ENCODE measurements at regions not wholly inside any gene's neighbourhood (a gene's known extent, or its start where the extent isn't known, plus 50 kb on each side); places are given as distances from the start of the nearest gene placed in this dataset.

GRCh38 chr3:189498995-189499704, 132.0 kb upstream of the TP63 start:
- Mint-ChIP-seq H3K36me3 (ENCODE audit: low read depth) (no peaks in the 10 kb centered on the region), H3K27ac (no peak overlapping the region), H3K4me1 (peaks cover 10% of the 10 kb centered on the region), H3K9me3 (peaks cover 13% of the 10 kb centered on the region), H3K4me3 (no peak overlapping the region), H3K27me3 (no peaks in the 10 kb centered on the region)
- intact Hi-C loops (cut with micrococcal nuclease): no loop called here
- DNase-seq: no peak

DNA sequence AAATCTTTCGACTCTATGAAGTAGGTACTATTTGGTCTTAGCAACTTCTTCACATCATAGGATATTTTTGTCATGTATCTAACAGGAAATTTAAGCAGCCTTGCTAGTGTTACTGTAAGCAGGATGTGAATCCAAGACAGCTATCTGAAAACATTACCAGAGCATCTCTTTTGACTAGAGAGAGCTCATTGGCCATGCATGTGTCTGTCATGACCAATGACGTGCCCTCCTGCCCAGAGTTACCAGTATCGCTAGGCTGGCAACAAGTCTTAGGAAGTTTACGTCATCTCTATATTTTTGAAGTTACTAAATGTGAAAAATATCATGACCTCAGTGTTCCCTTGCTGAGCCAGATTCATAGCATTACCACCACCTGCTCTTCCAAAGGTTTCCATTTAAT, 130.9 kb upstream of the TP63 start:
- intact Hi-C loops (cut with micrococcal nuclease): loop anchor here (10.0 kb wide), 1 partner anchor 445 kb away; no protein-coding TSS in a partner anchor
- Mint-ChIP-seq H3K9me3 (peaks cover 19% of the 10 kb centered on the region), H3K4me1 (peaks cover 10% of the 10 kb centered on the region), H3K27me3 (no peaks in the 10 kb centered on the region), H3K4me3 (no peak overlapping the region), H3K36me3 (ENCODE audit: low read depth) (no peaks in the 10 kb centered on the region), H3K27ac (no peak overlapping the region)
- no peak for DNase-seq

GRCh38 chr3:189500798-189501495, 130.2 kb upstream of the TP63 start:
- peaks cover 19% of the 10 kb centered on the region for H3K9me3 Mint-ChIP-seq
- H3K4me3 Mint-ChIP-seq: no peak overlapping the region
- H3K36me3 Mint-ChIP-seq (ENCODE audit: low read depth): no peaks in the 10 kb centered on the region
- intact Hi-C loops (cut with micrococcal nuclease): loop anchor here (10.0 kb wide), 1 partner anchor 444 kb away; no protein-coding TSS in a partner anchor
- DNase-seq: no peak
- H3K27me3 Mint-ChIP-seq: no peaks in the 10 kb centered on the region
- peaks cover 10% of the 10 kb centered on the region for H3K4me1 Mint-ChIP-seq
- peak overlapping the region; percentile 46 for H3K27ac Mint-ChIP-seq

GRCh38 chr3:189502256-189502655, 128.9 kb upstream of the TP63 start:
- no peak for DNase-seq
- no peaks in the 10 kb centered on the region for H3K27me3 Mint-ChIP-seq
- peaks cover 23% of the 10 kb centered on the region for H3K9me3 Mint-ChIP-seq
- intact Hi-C loops (cut with micrococcal nuclease): loop anchor here (10.0 kb wide), 1 partner anchor 443 kb away; no protein-coding TSS in a partner anchor
- no peak overlapping the region for H3K27ac Mint-ChIP-seq
- H3K4me3 Mint-ChIP-seq: no peak overlapping the region
- peaks cover 3% of the 10 kb centered on the region for H3K36me3 Mint-ChIP-seq (ENCODE audit: low read depth)
- H3K4me1 Mint-ChIP-seq: peaks cover 10% of the 10 kb centered on the region

DNA sequence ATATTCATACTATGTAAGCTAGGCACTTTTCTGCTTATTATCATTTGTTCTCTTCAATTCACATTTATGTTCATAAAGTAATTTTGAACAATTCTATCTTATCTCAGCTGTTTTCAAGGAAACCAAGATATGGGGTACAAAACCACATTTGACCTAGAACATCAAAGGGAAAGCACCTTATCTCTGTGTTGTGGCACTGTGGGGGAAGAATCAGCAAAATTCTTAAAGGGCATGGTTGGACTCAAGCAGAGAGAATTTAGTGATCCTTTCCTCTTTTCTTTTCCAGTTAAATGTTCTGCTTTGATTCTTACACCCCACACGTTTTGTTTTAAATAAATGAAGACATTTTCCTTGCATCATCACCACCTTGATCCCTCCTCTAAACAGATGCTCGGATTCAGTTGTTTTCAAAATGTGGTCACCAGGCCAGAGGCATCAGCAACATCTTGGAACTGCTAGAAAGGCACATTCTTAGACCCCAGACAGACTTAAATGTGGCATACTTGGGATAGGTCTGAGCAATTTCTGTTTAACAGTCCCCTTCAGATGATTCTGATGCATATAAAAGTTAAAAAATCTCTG, 128.4 kb upstream of the TP63 start:
- H3K27ac Mint-ChIP-seq: peak overlapping the region; percentile 51
- intact Hi-C loops (cut with micrococcal nuclease): loop anchor here (10.0 kb wide), 1 partner anchor 442 kb away; no protein-coding TSS in a partner anchor
- DNase-seq: no peak
- H3K9me3 Mint-ChIP-seq: peaks cover 22% of the 10 kb centered on the region
- H3K27me3 Mint-ChIP-seq: no peaks in the 10 kb centered on the region
- peak overlapping the region; percentile 3 for H3K4me3 Mint-ChIP-seq
- H3K36me3 Mint-ChIP-seq (ENCODE audit: low read depth): peaks cover 3% of the 10 kb centered on the region
- peaks cover 10% of the 10 kb centered on the region for H3K4me1 Mint-ChIP-seq

DNA sequence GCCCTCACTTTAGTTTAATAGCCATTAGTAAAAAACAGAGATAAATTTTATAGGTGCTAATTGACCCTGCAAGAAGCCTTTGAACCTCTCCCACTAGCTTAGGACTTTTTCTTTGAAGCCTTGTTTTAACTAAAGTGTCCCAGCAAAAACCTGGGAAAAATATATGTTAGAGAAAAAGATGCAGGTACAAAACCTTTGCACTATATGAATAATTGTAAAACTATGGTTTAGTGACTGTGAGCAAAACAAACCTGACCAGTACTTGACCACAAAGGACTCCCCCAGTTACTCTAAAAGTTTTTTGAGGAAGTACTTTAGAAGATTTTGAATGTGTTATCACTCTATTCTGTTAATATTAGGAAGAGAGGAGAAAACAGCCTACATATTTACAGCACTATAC, 123.3 kb upstream of the TP63 start:
- no peak overlapping the region for H3K27ac Mint-ChIP-seq
- H3K27me3 Mint-ChIP-seq: no peaks in the 10 kb centered on the region
- H3K9me3 Mint-ChIP-seq: peaks cover 10% of the 10 kb centered on the region
- intact Hi-C loops (cut with micrococcal nuclease): loop anchor here (10.0 kb wide), 1 partner anchor 437 kb away; no protein-coding TSS in a partner anchor
- H3K4me3 Mint-ChIP-seq: no peak overlapping the region
- H3K4me1 Mint-ChIP-seq: peaks cover 1% of the 10 kb centered on the region
- no peak for DNase-seq
- peaks cover 3% of the 10 kb centered on the region for H3K36me3 Mint-ChIP-seq (ENCODE audit: low read depth)

- no peak overlapping the region for H3K4me3 Mint-ChIP-seq
- H3K9me3 Mint-ChIP-seq: peaks cover 10% of the 10 kb centered on the region
- peaks cover 3% of the 10 kb centered on the region for H3K36me3 Mint-ChIP-seq (ENCODE audit: low read depth)
- DNase-seq: no peak
- no peak overlapping the region for H3K27ac Mint-ChIP-seq
- no peaks in the 10 kb centered on the region for H3K4me1 Mint-ChIP-seq
- intact Hi-C loops (cut with micrococcal nuclease): loop anchor here (10.0 kb wide), 1 partner anchor 436 kb away; no protein-coding TSS in a partner anchor
- no peaks in the 10 kb centered on the region for H3K27me3 Mint-ChIP-seq
Observed at GRCh38 chr3:189508784-189509501, 122.2 kb upstream of the TP63 start.

DNA sequence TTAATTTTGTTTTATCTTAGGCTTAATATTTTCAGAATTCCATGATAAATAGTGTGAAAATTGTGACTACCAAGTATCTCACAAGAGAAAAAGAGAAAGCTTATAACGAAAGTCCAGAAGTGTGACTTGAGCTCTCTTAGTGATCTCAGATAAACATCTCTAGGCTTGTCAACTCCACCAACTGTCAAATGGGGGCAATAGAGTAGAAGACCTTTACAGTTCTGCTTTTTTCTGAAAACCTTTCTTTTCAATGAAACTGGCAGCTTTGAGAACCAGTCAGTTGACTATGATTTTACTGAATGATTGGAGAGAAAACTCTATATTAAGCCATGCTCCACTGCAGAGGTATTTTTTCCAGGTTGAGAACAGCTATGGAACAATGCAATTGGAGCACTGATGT, 119.2 kb upstream of the TP63 start:
- intact Hi-C loops (cut with micrococcal nuclease): no loop called here
- no peak for DNase-seq
- H3K9me3 Mint-ChIP-seq: peaks cover 8% of the 10 kb centered on the region
- H3K36me3 Mint-ChIP-seq (ENCODE audit: low read depth): peaks cover 2% of the 10 kb centered on the region
- no peaks in the 10 kb centered on the region for H3K27me3 Mint-ChIP-seq
- H3K4me1 Mint-ChIP-seq: peaks cover 2% of the 10 kb centered on the region
- no peak overlapping the region for H3K27ac Mint-ChIP-seq
- H3K4me3 Mint-ChIP-seq: no peak overlapping the region

DNA sequence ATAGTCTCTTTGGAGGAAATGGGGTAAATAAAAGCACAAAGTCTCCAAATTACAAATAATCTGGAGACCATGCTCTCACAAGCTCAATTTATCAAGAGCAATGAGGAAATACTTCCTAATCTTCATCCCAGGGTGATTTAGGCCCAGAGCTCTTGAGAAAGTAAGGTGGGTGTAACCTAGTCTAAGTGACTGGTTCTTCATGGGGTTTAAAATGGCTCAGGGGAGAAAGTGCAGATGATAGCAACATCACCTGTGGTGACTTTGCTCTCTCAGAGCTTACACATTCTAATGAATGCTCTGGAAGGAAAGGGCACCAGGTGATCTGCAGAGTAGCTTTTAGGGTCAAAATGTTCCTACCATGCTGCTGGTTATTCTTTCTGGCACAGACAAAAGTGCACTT, 118.4 kb upstream of the TP63 start:
- intact Hi-C loops (cut with micrococcal nuclease): no loop called here
- no peaks in the 10 kb centered on the region for H3K36me3 Mint-ChIP-seq (ENCODE audit: low read depth)

GRCh38 chr3:189513281-189514117, 117.7 kb upstream of the TP63 start:
- H3K27me3 Mint-ChIP-seq: no peaks in the 10 kb centered on the region

More for the DNA sequence above, 118.4 kb upstream of the TP63 start:
- Mint-ChIP-seq H3K9me3 (peaks cover 6% of the 10 kb centered on the region), H3K4me1 (peaks cover 2% of the 10 kb centered on the region), H3K4me3 (no peak overlapping the region), H3K27me3 (no peaks in the 10 kb centered on the region), H3K27ac (no peak overlapping the region)
- DNase-seq: no peak

DNA sequence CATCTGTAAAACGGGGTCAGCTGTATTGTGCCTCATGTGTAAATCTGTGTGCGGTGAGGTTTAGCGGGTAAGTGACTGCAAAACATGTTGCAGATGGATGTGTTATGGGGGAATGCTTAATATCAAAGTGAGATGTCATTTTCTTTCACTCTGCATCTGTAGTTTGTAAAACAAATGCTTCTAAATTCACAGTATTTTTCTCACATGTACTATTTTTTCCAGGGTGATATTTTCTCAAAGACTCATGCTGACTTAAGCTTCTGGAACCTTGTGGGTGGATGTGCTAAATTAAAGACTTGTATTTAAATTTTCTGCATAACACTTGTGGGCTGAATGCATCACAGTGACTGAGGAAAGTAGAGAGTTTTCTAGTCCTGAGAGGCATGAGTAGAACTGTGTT, 115.2 kb upstream of the TP63 start:
- Mint-ChIP-seq H3K27me3 (no peaks in the 10 kb centered on the region), H3K9me3 (peaks cover 15% of the 10 kb centered on the region), H3K36me3 (ENCODE audit: low read depth) (peaks cover 7% of the 10 kb centered on the region), H3K4me3 (no peak overlapping the region), H3K4me1 (peaks cover 2% of the 10 kb centered on the region), H3K27ac (peak overlapping the region; percentile 10)
- intact Hi-C loops (cut with micrococcal nuclease): no loop called here
- no peak for DNase-seq

More at GRCh38 chr3:189513281-189514117, 117.7 kb upstream of the TP63 start:
- no peaks in the 10 kb centered on the region for H3K36me3 Mint-ChIP-seq (ENCODE audit: low read depth)
- intact Hi-C loops (cut with micrococcal nuclease): no loop called here
- H3K27ac Mint-ChIP-seq: no peak overlapping the region
- no peak overlapping the region for H3K4me3 Mint-ChIP-seq
- H3K4me1 Mint-ChIP-seq: peaks cover 2% of the 10 kb centered on the region
- peaks cover 6% of the 10 kb centered on the region for H3K9me3 Mint-ChIP-seq
- no peak for DNase-seq

DNA sequence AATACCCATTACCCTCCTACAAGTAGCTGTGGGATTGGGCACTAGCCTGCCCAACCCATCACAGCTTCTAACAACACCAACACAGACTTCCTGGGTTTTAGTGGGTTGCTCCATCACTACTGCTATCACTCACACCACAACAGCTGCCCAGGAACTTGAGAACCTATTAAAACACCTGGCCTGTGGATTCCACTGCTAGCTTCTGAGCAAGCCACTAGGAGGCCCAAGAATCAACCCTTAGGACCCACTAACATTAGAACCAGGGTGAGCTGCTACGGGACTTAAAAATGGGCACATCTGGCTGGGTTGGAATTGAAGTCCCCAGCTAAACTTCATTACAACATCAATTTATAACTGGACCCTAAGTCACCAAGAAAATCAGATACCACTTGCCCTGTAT, 113.2 kb upstream of the TP63 start:
- no peak for DNase-seq
- Mint-ChIP-seq H3K27ac (no peak overlapping the region), H3K4me3 (no peak overlapping the region), H3K36me3 (ENCODE audit: low read depth) (peaks cover 8% of the 10 kb centered on the region), H3K4me1 (peaks cover 2% of the 10 kb centered on the region), H3K9me3 (peaks cover 28% of the 10 kb centered on the region), H3K27me3 (no peaks in the 10 kb centered on the region)
- intact Hi-C loops (cut with micrococcal nuclease): no loop called here

DNA sequence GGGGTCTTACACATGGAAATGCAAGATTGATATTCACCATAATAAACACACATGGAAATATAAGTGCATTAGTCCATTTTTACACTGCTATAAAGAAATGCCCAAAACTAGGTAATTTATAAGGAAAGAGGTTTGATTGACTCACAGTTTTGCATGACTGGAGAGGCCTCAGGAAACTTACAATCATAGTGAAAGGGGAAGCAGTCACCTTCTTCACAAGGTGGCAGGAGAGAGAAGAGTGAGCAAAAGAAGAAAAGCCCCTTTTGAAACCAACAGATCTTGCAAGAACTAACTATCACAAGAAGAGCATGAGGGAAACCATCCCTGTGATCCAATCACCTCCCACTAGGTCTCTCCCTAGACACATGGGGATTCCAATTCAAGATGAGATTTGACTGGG, 111.7 kb upstream of the TP63 start:
- Mint-ChIP-seq H3K36me3 (ENCODE audit: low read depth) (peaks cover 8% of the 10 kb centered on the region), H3K27ac (no peak overlapping the region), H3K4me3 (no peak overlapping the region), H3K27me3 (no peaks in the 10 kb centered on the region), H3K4me1 (peaks cover 2% of the 10 kb centered on the region), H3K9me3 (peaks cover 36% of the 10 kb centered on the region)
- intact Hi-C loops (cut with micrococcal nuclease): no loop called here
- DNase-seq: no peak
